Fibroblast of upper back skin (primary cell): ENCODE measurements at regions not wholly inside any gene's neighbourhood (a gene's known extent, or its start where the extent isn't known, plus 50 kb on each side); places are given as distances from the start of the nearest gene placed in this dataset.
A peak's percentile ranks its signal among the peaks of the same experiment; 100 is the strongest.
"Not testable (repeated sequence)": the region's sequence is repeated elsewhere in the genome, so short reads cannot be mapped to it uniquely, and the experiment has no call there.

Experiments
- DNase-seq: peaks from one replicate; pipeline ENCODE4 v3.0.0-alpha.2; 2013

DNA sequence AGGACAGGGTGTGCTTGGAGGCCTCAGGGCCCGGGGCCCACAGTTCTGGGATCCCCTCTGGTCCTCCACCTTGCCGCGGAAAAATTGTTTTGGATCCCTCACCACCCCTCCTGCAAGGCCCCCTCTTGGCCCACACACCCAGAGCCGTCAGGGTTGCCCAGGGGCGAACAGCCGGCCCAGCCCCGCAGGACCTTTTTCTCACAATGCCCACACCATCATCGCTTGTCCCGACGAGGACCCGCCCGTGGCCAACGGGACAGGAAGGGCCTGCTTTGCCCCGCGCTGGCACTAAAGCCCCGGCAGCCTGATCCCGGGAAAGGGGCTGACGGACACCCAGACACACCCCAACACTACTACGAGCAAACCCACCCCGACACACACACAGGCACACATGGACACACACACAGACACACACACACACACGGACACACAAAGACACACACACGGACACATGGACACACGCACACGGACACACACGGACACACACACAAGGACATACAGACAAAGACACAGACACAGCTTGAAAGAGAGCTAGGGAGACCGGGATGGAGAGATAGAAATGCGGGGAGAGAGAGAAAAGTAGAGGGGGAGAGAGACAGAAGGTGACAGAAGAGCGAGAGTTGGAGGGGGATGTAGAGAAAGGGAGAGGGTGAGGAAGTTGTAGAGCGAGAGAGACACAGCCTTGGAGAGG lies 1493.5 kb upstream of the DEFB115 start:
- DNase-seq: no peak

DNA sequence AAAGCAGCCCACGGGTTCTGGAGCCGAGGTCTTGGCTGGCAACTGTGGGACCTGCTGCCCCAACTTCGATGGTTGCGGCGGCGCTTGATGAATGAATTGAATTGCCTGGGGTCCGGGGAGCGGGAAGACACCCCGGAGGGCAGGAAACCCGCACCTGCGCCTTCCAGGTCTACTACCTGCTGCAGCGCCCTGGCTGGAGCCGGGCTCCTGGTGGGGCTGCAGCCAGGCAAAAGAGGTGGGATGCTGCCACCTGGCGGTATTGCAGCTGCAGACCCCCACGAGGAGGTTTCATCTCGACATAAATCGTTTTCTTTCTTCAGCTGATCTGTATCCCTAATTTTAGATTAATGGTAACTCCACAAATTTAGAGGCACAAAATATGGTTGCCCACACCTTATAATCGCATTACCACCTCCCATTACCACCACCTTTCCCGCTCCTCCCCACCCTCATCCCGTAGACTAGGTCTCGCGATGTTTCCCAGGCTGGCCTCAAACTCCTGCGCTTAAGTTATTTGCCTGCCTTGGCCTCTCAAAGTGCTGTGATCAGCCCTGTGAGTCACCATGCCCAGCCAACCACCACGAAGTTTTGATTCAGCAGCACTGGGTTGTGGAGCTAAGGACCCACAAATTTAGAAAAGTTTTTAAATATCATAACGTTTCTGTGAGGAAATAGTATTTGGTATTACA lies 1492.4 kb upstream of the DEFB115 start:
- DNase-seq: peak; percentile 1

DNA sequence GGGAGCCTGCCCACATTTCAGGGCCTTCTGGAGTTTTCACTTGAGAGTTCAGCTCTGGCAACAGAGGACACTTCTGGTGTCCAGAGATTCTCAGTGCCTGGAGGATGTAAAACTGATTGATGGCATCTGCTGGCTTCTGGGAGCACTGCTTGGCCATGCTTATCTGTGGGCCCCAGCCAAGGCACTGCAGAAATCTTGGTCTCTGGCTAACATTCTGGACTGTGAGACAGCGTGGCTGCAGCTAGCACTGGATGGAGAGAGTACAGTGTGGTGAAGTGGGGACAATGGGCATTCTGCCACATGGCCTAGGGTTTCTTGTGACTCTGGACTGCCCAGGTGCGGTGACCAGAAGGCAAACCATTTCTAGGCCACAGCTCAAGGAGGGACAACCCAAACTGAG lies 1479.4 kb upstream of the DEFB115 start:
- not testable (repeated sequence) for DNase-seq

DNA sequence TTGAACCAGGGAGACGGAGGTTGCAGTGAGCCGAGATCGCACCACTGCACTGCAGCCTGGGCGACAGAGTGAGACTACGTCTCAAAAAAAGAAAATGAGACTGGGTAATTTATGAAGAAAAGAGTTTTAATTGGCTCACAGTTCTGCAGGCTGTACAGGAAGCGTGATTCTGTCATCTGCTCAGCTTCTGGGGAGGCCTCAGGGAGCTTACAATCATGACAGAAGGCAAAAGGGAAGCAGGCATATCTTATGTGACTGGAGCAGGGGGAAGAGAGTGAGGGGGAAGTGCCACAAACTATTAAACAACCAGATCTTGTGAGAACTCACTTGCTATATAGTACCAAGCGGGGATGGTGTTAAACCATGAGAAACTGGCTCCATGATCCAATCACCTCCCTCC lies 1476.2 kb upstream of the DEFB115 start:
- not testable (repeated sequence) for DNase-seq

DNA sequence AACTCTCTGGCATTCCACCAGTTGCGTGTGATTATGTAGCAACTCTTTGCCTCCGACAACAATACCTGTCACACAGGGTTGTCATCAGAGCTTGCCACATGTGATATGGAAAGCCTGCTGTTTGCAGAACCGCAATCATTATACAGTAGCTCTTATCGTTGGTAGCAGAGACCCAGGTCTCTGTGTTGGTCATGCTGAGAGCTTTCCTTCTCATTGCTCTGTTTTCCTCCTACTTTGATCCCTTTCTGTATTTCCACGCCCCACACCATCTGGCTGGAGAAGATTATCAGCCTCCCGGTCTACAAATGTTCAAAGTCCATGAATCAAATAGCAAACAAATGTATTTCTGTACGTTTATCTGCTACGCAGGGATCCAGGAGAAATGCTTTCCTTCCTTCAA lies 1475.6 kb upstream of the DEFB115 start:
- DNase-seq: not testable (repeated sequence)

DNA sequence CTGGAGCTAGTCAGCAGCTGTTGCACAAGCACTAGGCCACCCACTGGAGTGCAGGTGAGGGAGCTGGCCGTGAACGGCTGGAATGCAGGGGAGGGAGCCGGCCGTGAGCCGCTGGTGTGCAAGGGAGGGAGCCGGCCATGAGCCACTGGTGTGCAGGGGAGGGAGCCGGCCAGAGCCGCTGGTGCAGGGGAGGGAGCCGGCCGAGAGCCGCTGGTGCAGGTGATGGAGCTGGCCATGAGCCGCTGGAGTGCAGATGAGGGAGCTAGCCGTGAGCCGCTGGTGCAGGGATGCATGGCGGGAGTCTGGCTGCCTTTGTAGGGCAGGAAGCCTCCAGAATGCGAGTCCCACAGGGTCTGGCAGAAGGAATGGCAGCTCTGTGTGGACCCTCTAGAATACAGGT lies 1470.0 kb upstream of the DEFB115 start:
- DNase-seq: not testable (repeated sequence)

DNA sequence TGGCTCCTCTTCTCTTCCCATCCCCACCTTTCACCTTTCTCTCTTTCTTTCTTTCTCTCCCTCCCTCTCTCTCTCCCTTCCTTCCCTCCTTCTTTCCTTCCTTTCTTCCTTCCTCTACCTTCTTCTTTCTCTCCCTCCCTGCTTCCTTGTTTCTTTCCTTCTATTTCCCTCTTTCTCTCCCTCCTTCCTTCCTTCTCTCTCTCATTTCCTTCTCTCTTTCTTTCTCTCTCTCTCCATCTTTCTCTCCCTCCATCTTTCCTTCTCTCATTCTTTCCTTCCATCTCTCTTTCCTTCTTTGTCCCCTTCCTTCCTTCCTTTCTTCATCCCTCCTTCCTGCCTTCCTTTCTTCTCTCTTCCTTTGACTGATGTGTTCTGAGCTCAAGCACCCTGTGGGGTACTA lies 1467.0 kb upstream of the DEFB115 start:
- no peak for DNase-seq

DNA sequence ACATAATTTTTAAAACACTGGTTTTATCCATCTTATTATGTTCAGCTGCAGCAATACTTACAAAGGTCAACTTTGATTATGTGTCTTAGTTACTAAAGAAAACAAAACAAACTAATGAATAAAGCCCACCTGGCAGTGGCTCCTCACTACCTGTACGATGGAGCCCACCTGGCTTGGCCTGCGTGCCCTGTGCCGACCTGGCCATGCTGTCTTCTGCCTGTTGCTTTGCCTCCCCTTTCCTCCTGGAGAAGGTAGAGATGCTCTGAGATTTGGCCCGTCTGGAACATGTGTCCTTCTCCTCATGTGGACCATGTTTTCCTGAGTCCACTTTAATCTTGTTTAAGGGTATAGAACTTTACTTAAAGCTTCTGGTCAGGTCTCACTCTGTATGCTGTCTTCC lies 1426.0 kb upstream of the DEFB115 start:
- DNase-seq: not testable (repeated sequence)

DNA sequence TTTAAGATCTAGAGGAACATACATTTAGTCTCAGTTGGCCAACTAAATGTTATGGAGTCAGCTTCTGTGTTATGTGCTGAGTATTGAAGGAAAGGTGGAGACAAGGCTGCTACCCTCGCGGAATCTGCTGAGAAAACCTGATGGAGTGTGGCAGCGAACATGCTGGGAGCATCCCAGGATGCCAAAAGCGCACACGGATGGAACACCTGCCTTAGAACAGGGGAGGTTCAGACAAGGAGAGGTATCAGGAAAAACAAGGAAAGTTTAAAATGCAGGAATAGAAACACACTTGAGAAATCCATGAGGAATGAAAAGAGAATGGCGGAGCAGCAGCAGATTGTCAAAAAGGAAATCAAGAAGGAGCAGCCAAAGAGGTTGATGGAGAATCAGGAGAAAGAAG lies 1389.5 kb upstream of the DEFB115 start:
- DNase-seq: not testable (repeated sequence)

DNA sequence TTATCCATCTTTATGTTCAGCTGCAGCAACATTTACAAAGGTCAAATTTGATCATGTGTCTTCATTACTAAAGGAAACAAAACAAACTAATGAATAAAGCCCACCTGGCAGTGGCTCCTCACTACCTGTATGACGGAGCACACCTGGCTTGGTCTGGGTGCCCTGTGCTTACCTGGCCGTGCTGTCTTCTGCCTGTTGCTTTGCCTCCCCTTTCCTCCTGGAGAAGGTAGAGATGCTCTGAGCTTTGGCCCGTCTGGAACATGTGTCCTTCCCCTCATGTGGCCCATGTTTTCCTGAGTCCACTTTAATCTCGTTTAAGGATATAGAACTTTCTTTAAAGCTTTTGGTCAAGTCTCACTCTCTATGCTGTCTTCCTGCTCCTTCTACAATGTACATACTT lies 1388.8 kb upstream of the DEFB115 start:
- DNase-seq: not testable (repeated sequence)

DNA sequence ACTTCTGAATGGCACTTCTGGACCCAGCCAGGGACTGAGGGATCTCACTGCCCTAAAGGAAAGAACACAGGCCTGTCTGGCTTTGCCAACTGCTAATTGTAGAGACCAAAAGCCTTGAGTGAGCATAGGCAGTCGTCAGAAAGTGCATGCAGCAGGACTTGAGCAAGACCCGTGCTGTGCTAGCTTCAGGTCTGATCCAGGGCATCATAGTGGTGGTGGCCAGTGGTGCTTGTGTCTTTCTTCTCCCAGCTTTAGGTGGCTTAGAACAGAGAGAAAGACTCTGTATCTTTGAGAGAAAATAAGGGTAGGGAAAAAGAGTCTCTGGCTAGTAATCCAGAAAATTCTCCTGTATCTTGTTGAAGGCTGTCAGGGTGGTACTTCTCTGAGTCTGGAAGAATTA lies 1385.6 kb upstream of the DEFB115 start:
- DNase-seq: not testable (repeated sequence)

DNA sequence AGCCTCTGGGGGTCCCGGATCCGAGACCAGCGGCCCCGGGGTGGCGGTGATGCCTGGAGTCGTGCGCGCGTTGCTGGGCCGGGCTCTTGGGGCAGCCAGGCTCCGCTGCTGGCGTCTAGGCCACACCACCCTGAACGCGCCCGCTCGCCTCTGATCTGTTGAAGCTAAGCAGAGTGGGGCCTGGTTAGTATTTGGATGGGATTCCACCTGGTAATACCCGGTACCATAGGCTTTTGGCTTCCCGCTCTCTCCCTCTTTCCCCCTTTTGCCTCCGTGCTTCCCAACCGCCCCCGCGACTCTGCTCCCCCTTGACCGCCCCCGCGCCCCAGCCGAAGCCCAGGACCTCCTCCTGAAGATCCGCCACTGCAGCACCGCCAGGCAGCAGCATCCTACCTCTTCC lies 1383.5 kb upstream of the DEFB115 start:
- DNase-seq: peak; percentile 24

DNA sequence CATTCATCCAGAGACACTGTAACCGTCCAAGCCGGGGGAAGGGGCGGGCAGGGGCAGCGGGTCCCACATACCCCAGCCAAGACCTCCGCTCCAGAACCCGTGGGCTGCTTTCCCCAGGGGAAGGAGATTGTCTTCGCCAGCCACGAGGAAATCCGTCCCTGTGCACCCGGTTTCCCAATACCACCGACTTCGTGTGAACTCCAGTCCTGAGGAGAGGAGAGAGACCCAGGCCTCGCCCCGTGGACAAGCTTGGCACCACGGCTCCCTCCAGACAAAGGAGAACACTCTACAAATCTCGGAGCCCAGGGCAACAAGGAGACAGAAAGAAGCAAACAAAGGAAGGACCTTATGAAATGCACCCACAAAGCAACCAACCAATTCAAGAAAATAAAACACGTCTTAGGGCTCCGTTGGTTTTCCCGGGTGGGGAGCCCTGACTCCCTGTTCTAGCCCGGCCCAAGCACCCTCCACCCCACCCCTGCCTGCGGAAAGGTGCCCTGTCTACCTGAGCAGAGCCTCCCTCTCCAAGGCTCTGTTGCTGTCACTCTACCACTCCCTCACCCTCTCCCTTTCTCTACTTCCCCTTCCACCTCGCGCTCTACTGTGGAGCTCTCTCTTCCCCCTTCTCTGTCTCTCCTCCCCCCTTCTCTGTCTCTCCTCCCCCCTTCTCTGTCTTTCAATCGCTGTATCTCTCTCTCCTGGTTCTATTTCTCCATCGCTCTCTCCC lies 1382.8 kb upstream of the DEFB115 start:
- DNase-seq: no peak

DNA sequence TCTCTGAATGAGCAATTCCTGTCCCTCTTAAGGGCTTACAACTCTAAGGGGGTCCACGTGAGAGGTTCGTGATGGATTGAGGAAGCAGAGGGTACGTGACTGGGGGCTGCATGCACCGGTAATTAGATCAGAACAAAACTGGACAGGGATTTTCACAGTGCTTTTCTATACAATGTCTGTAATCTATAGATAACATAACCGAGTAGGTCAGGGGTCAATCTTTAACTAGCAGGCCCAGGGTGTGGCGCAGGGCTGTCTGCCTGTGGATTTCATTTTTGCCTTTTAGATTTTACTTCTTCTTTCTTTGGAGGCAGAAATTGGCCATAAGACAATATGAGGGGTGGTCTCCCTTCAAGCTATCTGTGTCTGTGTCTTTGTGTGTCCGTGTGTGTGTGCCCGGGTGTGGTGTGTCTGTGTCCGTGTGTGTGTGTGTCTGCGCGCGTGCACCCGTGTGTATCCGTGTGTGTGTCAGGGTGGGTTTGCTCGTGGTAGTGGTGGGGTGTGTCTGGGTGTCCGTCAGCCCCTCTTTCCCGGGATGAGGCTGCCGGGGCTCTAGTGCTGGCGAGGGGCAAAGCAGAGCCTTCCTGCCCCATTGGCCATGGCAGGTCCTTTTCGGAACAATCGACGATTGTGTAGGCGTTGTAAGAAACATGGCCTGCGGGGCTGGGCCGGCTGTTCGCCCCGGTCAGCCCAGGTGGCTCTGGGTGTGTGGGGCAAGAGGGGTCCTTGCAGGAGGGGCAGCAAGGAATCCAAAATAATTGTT lies 1382.0 kb upstream of the DEFB115 start:
- DNase-seq: not testable (repeated sequence)

DNA sequence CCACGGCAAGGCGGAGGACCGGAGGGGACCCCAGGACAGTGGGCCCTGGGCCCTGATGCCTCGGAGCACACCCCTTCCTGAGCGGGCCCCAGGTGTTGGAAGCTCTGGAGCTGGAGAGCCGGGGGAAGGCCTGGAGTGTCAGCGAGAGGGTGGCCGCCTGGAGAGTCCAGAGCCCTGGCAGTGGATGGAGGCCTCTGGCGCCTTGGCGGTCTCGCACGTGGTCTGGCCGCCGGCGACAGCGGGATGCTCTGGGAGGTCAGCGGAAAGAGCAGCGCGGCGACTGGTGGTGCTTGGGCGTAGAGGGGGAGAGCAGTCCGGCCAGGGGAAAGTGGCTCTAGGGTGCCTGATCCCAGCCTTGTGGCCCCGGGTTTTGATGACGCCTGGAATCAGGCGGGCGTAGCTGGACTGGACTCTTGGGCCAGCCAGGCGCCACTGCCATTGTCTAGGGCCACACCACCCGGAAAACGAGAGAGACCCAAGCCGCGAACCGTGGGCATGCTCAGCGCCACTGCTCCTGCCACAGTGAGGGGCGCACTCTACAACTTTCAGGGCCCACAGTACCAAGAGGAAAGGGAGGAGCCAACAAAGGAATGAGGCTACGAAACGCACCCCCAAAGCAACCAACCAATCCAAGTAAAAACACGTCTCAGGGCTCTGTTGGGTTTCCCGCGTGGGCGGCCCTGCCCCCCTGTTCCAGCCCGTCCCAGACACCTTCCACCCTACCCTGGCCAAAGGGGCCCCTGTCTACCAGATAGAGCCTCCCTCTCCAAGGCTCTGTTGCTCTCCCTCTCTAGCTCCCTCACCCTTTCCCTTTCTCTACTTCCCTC lies 1381.2 kb upstream of the DEFB115 start:
- DNase-seq: not testable (repeated sequence)

DNA sequence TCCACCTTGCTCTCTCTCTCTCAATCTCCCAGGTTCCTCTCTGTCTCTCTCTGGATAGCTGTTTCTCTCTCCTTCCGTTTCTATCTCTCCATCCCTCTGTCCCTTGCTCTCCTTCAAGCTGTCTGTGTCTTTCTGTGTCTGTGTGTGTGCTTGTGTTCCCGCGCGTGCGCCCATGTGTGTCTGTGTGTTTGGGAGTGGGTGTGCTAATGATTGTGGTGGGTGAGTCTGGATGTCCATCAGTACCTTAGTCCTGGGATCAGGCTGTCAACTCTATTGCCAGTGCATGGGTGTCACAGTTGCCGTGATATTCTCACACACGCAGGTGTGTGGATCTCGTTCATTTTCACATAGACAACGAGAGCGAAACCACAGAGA lies 1380.6 kb upstream of the DEFB115 start:
- DNase-seq: no peak

DNA sequence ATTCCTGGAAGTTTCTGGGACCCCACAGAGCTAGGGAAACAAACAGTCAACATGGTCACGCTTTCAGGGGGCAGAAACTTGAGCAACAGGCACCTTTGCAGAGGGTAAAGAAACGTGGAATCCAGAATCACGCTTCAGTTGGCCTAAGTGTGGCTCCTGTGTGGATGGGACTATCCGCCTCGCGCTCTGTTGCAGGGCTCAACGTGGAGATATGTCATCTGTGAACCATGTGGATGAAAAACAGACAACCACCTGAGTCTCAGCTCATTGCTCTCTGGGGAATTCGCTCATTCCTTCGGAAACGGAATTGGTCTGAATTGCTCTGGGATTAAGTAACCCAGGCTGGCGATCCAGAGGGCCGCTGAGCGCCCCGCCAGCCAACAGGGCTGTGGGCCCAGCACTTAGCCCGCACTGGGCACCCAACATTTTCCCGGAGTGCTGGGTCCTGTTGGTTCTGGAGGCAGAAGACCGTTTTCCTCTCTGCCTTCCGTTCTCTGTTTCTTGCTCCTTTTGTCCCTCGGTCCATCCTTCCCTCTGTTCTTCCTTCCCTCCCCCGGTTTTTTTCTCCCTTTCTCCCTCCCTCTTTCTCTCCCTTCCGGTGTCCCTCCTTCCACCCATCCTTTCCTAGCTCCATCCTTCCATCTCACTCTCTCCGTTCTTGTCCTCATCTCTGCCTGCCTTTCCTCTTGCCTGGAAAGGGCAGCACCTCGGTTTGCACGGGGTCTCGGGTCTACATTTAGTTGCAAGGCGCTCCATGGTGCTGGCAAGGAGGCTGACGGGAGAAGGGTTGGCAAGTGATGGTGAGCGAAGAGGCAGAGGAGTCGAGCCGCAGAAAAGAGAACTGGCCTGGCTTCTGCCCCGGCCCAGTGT lies 1379.8 kb upstream of the DEFB115 start:
- not testable (repeated sequence) for DNase-seq

DNA sequence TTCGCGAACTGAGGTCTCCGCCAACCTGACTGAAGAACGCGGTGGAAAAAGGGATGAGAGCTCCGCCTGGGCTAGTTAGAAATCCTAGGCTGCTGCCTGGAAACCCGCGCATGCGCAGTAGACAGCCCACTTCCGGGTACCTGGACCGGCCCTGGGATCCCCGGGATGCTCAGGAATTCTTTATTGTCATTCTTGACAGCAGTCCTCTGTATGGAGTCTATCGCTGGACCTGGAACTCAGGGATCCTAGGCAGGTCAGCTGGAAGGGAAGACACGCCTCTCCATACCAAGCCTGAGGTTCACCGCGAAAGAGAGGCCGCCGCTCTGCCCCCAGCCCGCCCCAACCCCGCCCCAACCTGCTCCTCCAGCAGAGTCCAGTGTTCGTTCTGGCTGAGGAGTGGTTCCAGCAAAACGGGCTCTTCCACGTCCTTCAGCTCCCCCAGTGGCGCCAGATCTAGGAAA lies 1379.2 kb upstream of the DEFB115 start:
- DNase-seq: peak; percentile 18

DNA sequence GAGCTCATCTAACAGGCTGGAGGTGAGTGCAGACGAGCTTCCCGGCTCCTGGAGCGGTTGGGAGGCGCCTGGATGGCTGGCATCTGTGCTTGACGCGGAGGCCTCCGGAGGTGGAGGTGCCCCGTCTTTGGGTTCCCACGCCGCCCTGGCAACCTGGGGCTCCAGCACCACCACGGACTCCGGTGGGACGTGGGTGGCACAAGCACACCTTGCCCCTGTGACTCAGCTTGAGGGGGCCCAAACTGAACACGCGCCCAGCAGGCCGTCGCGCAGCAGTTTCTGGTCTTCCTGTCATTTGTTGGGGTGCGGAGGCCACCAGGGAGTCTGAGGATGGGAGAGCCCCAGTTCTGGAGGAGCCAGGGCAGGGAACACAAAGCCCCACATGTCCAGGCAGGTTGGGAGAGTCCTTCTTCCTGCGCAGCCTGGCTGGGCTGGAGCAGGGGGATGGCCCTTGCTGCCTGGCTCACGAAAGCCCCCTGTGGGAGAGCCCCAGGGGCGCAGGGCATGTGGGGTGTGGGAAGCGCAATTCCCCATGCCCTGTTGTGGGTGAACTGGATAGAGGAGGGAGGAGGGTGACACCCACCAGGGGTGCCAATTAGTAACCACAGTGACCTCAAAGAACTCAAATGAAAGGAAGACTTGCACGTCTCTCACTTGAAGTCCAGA lies 1378.6 kb upstream of the DEFB115 start:
- DNase-seq: no peak

DNA sequence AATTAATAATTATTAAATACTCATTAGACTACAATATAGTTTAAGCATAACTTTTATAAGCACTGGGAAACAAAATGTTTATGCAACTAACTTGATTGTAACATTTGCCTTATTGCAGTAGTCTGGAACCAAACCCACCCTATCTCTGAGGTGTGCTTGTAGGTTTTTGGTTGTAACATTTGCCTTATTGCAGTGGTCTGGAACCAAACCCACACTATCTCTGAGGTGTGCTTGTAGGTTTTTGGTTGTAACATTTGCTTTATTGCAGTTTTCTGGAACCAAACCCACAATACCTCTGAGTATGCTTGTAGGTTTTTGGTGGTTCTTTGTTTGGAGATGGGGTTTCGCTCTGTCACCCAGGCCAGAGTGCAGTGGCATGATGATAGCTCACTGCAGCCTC lies 1376.4 kb upstream of the DEFB115 start:
- not testable (repeated sequence) for DNase-seq
